ENCODE measurements at regions not wholly inside any gene's neighbourhood (a gene's known extent, or its start where the extent isn't known, plus 50 kb on each side); places are given as distances from the start of the nearest gene placed in this dataset.

GRCh38 chr10:108147346-108147745, 982.8 kb upstream of the SORCS1 start:
- TF ChIP-seq, protein P1, sequence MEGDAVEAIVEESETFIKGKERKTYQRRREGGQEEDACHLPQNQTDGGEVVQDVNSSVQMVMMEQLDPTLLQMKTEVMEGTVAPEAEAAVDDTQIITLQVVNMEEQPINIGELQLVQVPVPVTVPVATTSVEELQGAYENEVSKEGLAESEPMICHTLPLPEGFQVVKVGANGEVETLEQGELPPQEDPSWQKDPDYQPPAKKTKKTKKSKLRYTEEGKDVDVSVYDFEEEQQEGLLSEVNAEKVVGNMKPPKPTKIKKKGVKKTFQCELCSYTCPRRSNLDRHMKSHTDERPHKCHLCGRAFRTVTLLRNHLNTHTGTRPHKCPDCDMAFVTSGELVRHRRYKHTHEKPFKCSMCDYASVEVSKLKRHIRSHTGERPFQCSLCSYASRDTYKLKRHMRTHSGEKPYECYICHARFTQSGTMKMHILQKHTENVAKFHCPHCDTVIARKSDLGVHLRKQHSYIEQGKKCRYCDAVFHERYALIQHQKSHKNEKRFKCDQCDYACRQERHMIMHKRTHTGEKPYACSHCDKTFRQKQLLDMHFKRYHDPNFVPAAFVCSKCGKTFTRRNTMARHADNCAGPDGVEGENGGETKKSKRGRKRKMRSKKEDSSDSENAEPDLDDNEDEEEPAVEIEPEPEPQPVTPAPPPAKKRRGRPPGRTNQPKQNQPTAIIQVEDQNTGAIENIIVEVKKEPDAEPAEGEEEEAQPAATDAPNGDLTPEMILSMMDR (IDR thresholded peaks at IDR 0.05): no peak
- no peak overlapping the region for H3K4me3 ChIP-seq
- ATAC-seq (ENCODE audit: insufficient number of reproducible peaks, low FRiP score, low read depth): no peak

DNA sequence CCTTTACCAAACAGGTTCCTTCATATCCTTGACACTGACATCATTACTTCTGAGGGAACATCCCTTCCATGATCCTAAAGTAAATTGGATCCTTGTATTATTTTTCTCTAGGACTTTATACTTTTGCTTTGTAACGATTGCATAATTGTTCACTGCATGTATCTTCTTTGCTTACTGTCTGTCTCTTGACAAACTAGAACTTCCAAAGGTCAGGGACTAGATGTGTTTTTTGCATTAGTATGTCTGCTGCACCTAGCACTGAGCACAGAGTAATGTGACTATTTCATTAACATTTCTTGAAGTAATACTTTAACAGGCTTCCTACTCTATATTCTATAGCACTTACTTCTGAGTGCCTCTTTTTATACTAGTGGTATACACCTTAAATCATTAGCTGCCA, 976.6 kb upstream of the SORCS1 start:
- TF ChIP-seq, protein P1 (IDR thresholded peaks at IDR 0.05): no peak
- DNase-seq (ENCODE audit: low spot score): no peak
- Histone ChIP-seq H3K9me3 (no peaks in the 10 kb centered on the region), H3K36me3 (no peaks in the 10 kb centered on the region), H3K27me3 (replicated peaks; ENCODE audit: insufficient read depth) (no peaks in the 10 kb centered on the region), H3K4me3 (no peak overlapping the region), H3K4me1 (ENCODE audit: control insufficient read depth in 1 of 2, low read depth in 2 of 2) (no peaks in the 10 kb centered on the region), H3K27ac (no peak overlapping the region)
- ATAC-seq (ENCODE audit: insufficient number of reproducible peaks, low FRiP score, low read depth): no peak

More at GRCh38 chr10:108147346-108147745, 982.8 kb upstream of the SORCS1 start:
- no peak for DNase-seq (ENCODE audit: low spot score)
- Histone ChIP-seq H3K27ac (no peak overlapping the region), H3K27me3 (replicated peaks; ENCODE audit: insufficient read depth) (no peaks in the 10 kb centered on the region), H3K36me3 (no peaks in the 10 kb centered on the region), H3K9me3 (no peaks in the 10 kb centered on the region), H3K4me1 (ENCODE audit: control insufficient read depth in 1 of 2, low read depth in 2 of 2) (no peaks in the 10 kb centered on the region)

DNA sequence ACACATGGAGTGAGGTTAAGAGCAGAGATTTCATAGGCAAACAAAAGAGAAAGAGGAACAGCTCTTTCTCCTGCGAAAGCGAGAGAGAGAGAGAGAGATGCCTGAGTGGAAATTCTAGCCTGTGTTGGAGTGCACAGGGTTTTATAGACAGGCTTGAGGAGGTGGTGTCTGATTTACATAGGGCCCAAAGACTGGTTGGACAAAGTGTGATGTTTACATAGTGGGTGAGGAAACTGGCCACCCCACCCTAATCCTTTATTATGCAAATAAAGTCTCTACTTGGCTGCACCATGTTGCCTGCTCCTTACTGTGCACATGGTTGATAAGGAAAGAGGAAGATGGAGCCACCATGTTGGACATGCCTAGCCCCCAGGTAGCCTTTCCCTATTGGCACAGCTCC, 967.8 kb upstream of the SORCS1 start:
- no peak for DNase-seq (ENCODE audit: low spot score)
- no peaks in the 10 kb centered on the region for H3K9me3 ChIP-seq
- TF ChIP-seq, protein P1 (IDR thresholded peaks at IDR 0.05): no peak
- ATAC-seq (ENCODE audit: insufficient number of reproducible peaks, low FRiP score, low read depth): no peak
- H3K27me3 ChIP-seq (replicated peaks; ENCODE audit: insufficient read depth): no peaks in the 10 kb centered on the region
- H3K36me3 ChIP-seq: no peaks in the 10 kb centered on the region
- no peaks in the 10 kb centered on the region for H3K4me1 ChIP-seq (ENCODE audit: control insufficient read depth in 1 of 2, low read depth in 2 of 2)
- H3K27ac ChIP-seq: no peak overlapping the region
- no peak overlapping the region for H3K4me3 ChIP-seq

- no peaks in the 10 kb centered on the region for H3K27me3 ChIP-seq (replicated peaks; ENCODE audit: insufficient read depth)
- H3K27ac ChIP-seq: no peak overlapping the region
Observed at GRCh38 chr10:108130575-108130974, 966.1 kb upstream of the SORCS1 start.

GRCh38 chr10:108112218-108112617, 947.7 kb upstream of the SORCS1 start:
- no peak for ATAC-seq (ENCODE audit: insufficient number of reproducible peaks, low FRiP score, low read depth)
- no peaks in the 10 kb centered on the region for H3K9me3 ChIP-seq

More at GRCh38 chr10:108130575-108130974, 966.1 kb upstream of the SORCS1 start:
- ATAC-seq (ENCODE audit: insufficient number of reproducible peaks, low FRiP score, low read depth) (no peak), DNase-seq (ENCODE audit: low spot score) (no peak)
- Histone ChIP-seq H3K4me1 (ENCODE audit: control insufficient read depth in 1 of 2, low read depth in 2 of 2) (no peaks in the 10 kb centered on the region), H3K4me3 (no peak overlapping the region), H3K36me3 (no peaks in the 10 kb centered on the region), H3K9me3 (no peaks in the 10 kb centered on the region)
- TF ChIP-seq, protein P1 (IDR thresholded peaks at IDR 0.05): no peak

More at GRCh38 chr10:108112218-108112617, 947.7 kb upstream of the SORCS1 start:
- Histone ChIP-seq H3K4me3 (no peak overlapping the region), H3K27me3 (replicated peaks; ENCODE audit: insufficient read depth) (no peaks in the 10 kb centered on the region), H3K4me1 (ENCODE audit: control insufficient read depth in 1 of 2, low read depth in 2 of 2) (no peaks in the 10 kb centered on the region), H3K36me3 (no peaks in the 10 kb centered on the region), H3K27ac (no peak overlapping the region)
- DNase-seq (ENCODE audit: low spot score): no peak
- TF ChIP-seq, protein P1 (IDR thresholded peaks at IDR 0.05): no peak
